ENCODE measurements at regions not wholly inside any gene's neighbourhood (a gene's known extent, or its start where the extent isn't known, plus 50 kb on each side); places are given as distances from the start of the nearest gene placed in this dataset.
"Not testable (repeated sequence)": the region's sequence is repeated elsewhere in the genome, so short reads cannot be mapped to it uniquely, and the experiment has no call there.

GRCh38 chr5:99589424-99589823 is 660.6 kb upstream of the CHD1 start:
- no peak overlapping the region for H3K4me3 ChIP-seq
- no peaks in the 10 kb centered on the region for H3K27me3 ChIP-seq
- H3K9me3 ChIP-seq: no peaks in the 10 kb centered on the region
- TF ChIP-seq, protein P1, sequence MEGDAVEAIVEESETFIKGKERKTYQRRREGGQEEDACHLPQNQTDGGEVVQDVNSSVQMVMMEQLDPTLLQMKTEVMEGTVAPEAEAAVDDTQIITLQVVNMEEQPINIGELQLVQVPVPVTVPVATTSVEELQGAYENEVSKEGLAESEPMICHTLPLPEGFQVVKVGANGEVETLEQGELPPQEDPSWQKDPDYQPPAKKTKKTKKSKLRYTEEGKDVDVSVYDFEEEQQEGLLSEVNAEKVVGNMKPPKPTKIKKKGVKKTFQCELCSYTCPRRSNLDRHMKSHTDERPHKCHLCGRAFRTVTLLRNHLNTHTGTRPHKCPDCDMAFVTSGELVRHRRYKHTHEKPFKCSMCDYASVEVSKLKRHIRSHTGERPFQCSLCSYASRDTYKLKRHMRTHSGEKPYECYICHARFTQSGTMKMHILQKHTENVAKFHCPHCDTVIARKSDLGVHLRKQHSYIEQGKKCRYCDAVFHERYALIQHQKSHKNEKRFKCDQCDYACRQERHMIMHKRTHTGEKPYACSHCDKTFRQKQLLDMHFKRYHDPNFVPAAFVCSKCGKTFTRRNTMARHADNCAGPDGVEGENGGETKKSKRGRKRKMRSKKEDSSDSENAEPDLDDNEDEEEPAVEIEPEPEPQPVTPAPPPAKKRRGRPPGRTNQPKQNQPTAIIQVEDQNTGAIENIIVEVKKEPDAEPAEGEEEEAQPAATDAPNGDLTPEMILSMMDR (IDR thresholded peaks at IDR 0.05): no peak
- DNase-seq (ENCODE audit: low spot score in 2 of 2): no peak
- no peak overlapping the region for H3K27ac ChIP-seq
- H3K36me3 ChIP-seq: no peaks in the 10 kb centered on the region
- no peaks in the 10 kb centered on the region for H3K4me1 ChIP-seq
- intact Hi-C loops (cut with DNase I): no loop called here

GRCh38 chr5:99587983-99588382 is 659.2 kb upstream of the CHD1 start:
- DNase-seq (ENCODE audit: low spot score in 2 of 2): no peak

DNA sequence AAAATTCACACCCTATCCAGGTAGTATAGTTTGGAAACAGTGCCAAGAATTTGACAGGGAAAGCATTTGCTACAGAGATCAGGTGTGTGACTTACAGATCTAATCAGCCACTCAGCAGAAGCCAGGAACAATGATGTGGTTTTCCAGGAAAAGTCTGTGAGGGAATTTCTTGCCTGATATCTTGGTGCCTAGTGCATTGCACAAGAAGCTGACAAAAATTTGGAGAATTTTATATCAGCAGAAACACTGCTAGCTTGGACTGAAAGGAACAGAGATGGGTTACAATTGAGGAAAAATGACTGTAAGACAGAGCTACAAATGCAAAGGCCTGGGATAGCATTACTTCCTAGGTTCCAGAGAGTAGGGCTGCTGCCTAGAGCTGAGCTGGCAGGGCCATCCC is 658.1 kb upstream of the CHD1 start:
- H3K9me3 ChIP-seq: no peaks in the 10 kb centered on the region
- no peak overlapping the region for H3K27ac ChIP-seq
- intact Hi-C loops (cut with DNase I): no loop called here
- H3K27me3 ChIP-seq: no peaks in the 10 kb centered on the region
- H3K4me1 ChIP-seq: no peaks in the 10 kb centered on the region
- DNase-seq (ENCODE audit: low spot score in 2 of 2): no peak
- H3K36me3 ChIP-seq: no peaks in the 10 kb centered on the region
- no peak overlapping the region for H3K4me3 ChIP-seq
- TF ChIP-seq, protein P1 (IDR thresholded peaks at IDR 0.05): no peak

More at GRCh38 chr5:99587983-99588382, 659.2 kb upstream of the CHD1 start:
- TF ChIP-seq, protein P1 (IDR thresholded peaks at IDR 0.05): no peak
- Histone ChIP-seq H3K27me3 (no peaks in the 10 kb centered on the region), H3K4me1 (no peaks in the 10 kb centered on the region), H3K27ac (no peak overlapping the region), H3K9me3 (no peaks in the 10 kb centered on the region), H3K4me3 (no peak overlapping the region), H3K36me3 (no peaks in the 10 kb centered on the region)
- intact Hi-C loops (cut with DNase I): no loop called here

DNA sequence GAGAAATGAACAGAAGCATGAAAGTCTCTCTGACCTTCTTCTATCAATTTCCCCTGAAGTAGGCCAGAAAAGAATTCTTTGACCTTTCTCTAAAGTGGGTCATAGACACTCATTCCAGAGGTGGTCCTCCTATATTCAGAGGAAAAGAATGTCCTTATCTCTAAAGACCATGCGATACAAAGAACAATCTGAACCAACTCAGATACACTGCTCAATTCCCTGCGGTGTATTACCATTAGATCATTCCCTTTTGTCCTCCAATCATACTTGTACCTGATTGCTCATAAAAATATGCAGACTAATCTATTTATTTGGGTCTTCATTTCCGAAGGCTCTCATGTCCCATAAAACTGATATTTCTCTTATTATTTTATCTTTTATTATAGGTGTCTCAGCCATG is 652.4 kb upstream of the CHD1 start:
- DNase-seq (ENCODE audit: low spot score in 2 of 2); H3K36me3 ChIP-seq; H3K4me3 ChIP-seq; H3K4me1 ChIP-seq; intact Hi-C loops (cut with DNase I); H3K9me3 ChIP-seq; H3K27ac ChIP-seq; H3K27me3 ChIP-seq: not testable (repeated sequence)

DNA sequence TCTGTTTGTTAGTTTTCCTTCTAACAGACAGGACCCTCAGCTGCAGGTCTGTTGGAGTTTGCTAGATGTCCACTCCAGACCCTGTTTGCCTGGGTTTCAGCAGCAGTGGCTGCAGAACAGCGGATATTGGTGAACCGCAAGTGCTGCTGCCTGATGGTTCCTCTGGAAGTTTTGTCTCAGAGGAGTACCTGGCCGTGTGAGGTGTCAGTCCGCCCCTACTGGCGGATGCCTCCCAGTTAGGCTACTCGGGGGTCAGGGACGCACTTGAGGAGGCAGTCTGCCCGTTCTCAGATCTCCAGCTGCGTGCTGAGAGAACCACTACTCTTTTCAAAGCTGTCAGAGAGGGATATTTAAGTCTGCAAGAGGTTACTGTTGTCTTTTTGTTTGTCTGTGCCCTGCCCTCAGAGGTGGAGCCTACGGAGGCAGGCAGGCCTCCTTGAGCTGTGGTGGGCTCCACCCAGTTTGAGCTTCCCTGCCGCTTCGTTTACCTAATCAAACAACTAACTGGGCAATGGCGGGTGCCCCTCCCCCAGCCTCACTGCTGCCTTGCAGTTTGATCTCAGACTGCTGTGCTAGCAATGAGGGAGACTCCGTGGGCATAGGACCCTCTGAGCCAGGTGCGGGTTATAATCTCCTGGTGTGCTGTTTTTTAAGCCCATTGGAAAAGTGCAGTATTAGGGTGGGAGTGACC is 634.3 kb upstream of the CHD1 start:
- DNase-seq (ENCODE audit: low spot score in 2 of 2): not testable (repeated sequence)

GRCh38 chr5:99553211-99553810 is 624.5 kb upstream of the CHD1 start:
- no peak overlapping the region for H3K27ac ChIP-seq
- H3K4me3 ChIP-seq: no peak overlapping the region
- TF ChIP-seq, protein P1 (IDR thresholded peaks at IDR 0.05): no peak
- H3K36me3 ChIP-seq: no peaks in the 10 kb centered on the region
- H3K9me3 ChIP-seq: no peaks in the 10 kb centered on the region
- H3K27me3 ChIP-seq: no peaks in the 10 kb centered on the region
- intact Hi-C loops (cut with DNase I): no loop called here
- H3K4me1 ChIP-seq: no peaks in the 10 kb centered on the region
- no peak for DNase-seq (ENCODE audit: low spot score in 2 of 2)

More for the DNA sequence above, 634.3 kb upstream of the CHD1 start:
- H3K27ac ChIP-seq; H3K4me1 ChIP-seq; H3K27me3 ChIP-seq; H3K4me3 ChIP-seq; intact Hi-C loops (cut with DNase I); H3K9me3 ChIP-seq; H3K36me3 ChIP-seq: not testable (repeated sequence)

Data from ascending aorta (tissue), 2 donors.